ENCODE measurements at regions not wholly inside any gene's neighbourhood (a gene's known extent, or its start where the extent isn't known, plus 50 kb on each side); places are given as distances from the start of the nearest gene placed in this dataset.

GRCh38 chr1:29458737-29459619 lies 222.7 kb downstream of the PTPRU start:
- no peak overlapping the region for H3K4me3 ChIP-seq (ENCODE audit: low read depth, low read length)
- TF ChIP-seq CTCF (conservative IDR thresholded peaks at IDR 0.05; ENCODE audit: low read depth, low read length) = no peak
- DNase-seq (ENCODE audit: low read depth) = no peak

- H3K4me3 ChIP-seq (ENCODE audit: low read depth, low read length) = no peak overlapping the region
- no peak for TF ChIP-seq CTCF (conservative IDR thresholded peaks at IDR 0.05; ENCODE audit: low read depth, low read length)
Observed at GRCh38 chr1:29457496-29458368, 221.4 kb downstream of the PTPRU start.

GRCh38 chr1:29456685-29457435 lies 220.5 kb downstream of the PTPRU start:
- no peak for TF ChIP-seq CTCF (conservative IDR thresholded peaks at IDR 0.05; ENCODE audit: low read depth, low read length)
- no peak for DNase-seq (ENCODE audit: low read depth)
- no peak overlapping the region for H3K4me3 ChIP-seq (ENCODE audit: low read depth, low read length)

More at GRCh38 chr1:29457496-29458368, 221.4 kb downstream of the PTPRU start:
- DNase-seq (ENCODE audit: low read depth) = no peak

GRCh38 chr1:29455781-29456180 lies 219.5 kb downstream of the PTPRU start:
- no peak overlapping the region for H3K4me3 ChIP-seq (ENCODE audit: low read depth, low read length)
- DNase-seq (ENCODE audit: low read depth) = no peak
- TF ChIP-seq CTCF (conservative IDR thresholded peaks at IDR 0.05; ENCODE audit: low read depth, low read length) = no peak

- H3K4me3 ChIP-seq (ENCODE audit: low read depth, low read length) = no peak overlapping the region
- TF ChIP-seq CTCF (conservative IDR thresholded peaks at IDR 0.05; ENCODE audit: low read depth, low read length) = no peak
- no peak for DNase-seq (ENCODE audit: low read depth)
Observed at GRCh38 chr1:29454616-29455380, 218.5 kb downstream of the PTPRU start.

Measured in choroid plexus epithelial cell (primary cell).